ENCODE measurements at regions not wholly inside any gene's neighbourhood (a gene's known extent, or its start where the extent isn't known, plus 50 kb on each side); places are given as distances from the start of the nearest gene placed in this dataset.

GRCh38 chr16:61412562-61412961 lies 623.7 kb downstream of the CDH8 start:
- Histone ChIP-seq H3K27ac (no peak overlapping the region), H3K27me3 (replicated peaks) (no peaks in the 10 kb centered on the region), H3K4me3 (ENCODE audit: low read depth, low read length) (no peak overlapping the region), H3K36me3 (replicated peaks) (no peaks in the 10 kb centered on the region)
- in situ Hi-C loops (cut with HindIII; ENCODE audit: low pct_ligation_motif_present, low sequenced_read_pairs) = no loop called here
- no peak for TF ChIP-seq CTCF (IDR thresholded peaks at IDR 0.05; ENCODE audit: low read depth, low read length, missing control alignments)
- DNase-seq = no peak

GRCh38 chr16:61409604-61410003 lies 626.6 kb downstream of the CDH8 start:
- Histone ChIP-seq H3K27me3 (replicated peaks) (no peaks in the 10 kb centered on the region), H3K36me3 (replicated peaks) (no peaks in the 10 kb centered on the region), H3K27ac (no peak overlapping the region), H3K4me3 (ENCODE audit: low read depth, low read length) (no peak overlapping the region)
- DNase-seq = no peak
- no peak for TF ChIP-seq CTCF (IDR thresholded peaks at IDR 0.05; ENCODE audit: low read depth, low read length, missing control alignments)
- in situ Hi-C loops (cut with HindIII; ENCODE audit: low pct_ligation_motif_present, low sequenced_read_pairs) = no loop called here

- Histone ChIP-seq H3K4me3 (ENCODE audit: low read depth, low read length) (no peak overlapping the region), H3K27me3 (replicated peaks) (no peaks in the 10 kb centered on the region), H3K27ac (no peak overlapping the region), H3K36me3 (replicated peaks) (no peaks in the 10 kb centered on the region)
- in situ Hi-C loops (cut with HindIII; ENCODE audit: low pct_ligation_motif_present, low sequenced_read_pairs) = no loop called here
- DNase-seq = no peak
- TF ChIP-seq CTCF (IDR thresholded peaks at IDR 0.05; ENCODE audit: low read depth, low read length, missing control alignments) = no peak
Observed at GRCh38 chr16:61403386-61403785, 632.9 kb downstream of the CDH8 start.

GRCh38 chr16:61391896-61392295 lies 644.3 kb downstream of the CDH8 start:
- no peak overlapping the region for H3K27ac ChIP-seq
- in situ Hi-C loops (cut with HindIII; ENCODE audit: low pct_ligation_motif_present, low sequenced_read_pairs) = no loop called here
- DNase-seq = no peak
- no peaks in the 10 kb centered on the region for H3K27me3 ChIP-seq (replicated peaks)
- H3K4me3 ChIP-seq (ENCODE audit: low read depth, low read length) = no peak overlapping the region
- TF ChIP-seq CTCF (IDR thresholded peaks at IDR 0.05; ENCODE audit: low read depth, low read length, missing control alignments) = no peak
- no peaks in the 10 kb centered on the region for H3K36me3 ChIP-seq (replicated peaks)

- Histone ChIP-seq H3K4me3 (ENCODE audit: low read depth, low read length) (no peak overlapping the region), H3K36me3 (replicated peaks) (no peaks in the 10 kb centered on the region), H3K27me3 (replicated peaks) (no peaks in the 10 kb centered on the region), H3K27ac (no peak overlapping the region)
- in situ Hi-C loops (cut with HindIII; ENCODE audit: low pct_ligation_motif_present, low sequenced_read_pairs) = no loop called here
- TF ChIP-seq CTCF (IDR thresholded peaks at IDR 0.05; ENCODE audit: low read depth, low read length, missing control alignments) = no peak
- no peak for DNase-seq
Observed at GRCh38 chr16:61390965-61391637, 645.1 kb downstream of the CDH8 start.
